ENCODE measurements at regions not wholly inside any gene's neighbourhood (a gene's known extent, or its start where the extent isn't known, plus 50 kb on each side); places are given as distances from the start of the nearest gene placed in this dataset.
A peak's percentile ranks its signal among the peaks of the same experiment; 100 is the strongest.

DNA sequence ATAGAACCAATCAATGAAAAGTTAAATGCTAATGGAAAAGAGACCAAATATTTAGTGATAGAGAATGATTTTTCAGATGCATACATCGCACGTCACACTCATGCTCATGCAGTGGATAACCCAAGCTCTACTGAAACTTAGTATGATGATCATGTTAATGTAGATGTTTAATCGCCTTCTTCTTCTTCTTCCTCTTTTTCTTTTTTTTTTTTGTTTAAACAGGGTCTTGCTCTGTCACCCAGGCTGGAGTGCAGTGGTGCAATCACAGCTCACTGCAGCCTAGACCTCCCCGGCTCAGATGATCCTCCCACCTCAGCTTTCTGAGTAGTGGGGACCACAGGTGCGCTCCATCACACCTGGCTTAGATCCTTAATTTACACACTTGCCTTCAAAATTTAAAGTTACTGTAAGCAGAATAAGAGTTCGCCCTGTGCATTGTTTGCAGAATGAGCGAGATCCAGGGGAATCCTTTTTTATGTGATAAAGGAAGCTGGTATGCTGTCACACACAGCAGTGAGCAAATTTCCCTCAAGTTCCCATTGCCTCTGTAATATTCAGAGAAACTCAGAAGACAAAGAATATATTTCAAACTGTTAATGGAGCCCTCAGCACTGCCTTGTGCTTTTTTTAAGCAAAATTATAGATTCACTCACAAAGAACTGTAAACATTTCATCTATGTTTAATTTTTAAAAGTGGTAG, 194.2 kb upstream of the SGK1 start:
- FAIRE-seq (no peak), DNase-seq (ENCODE audit: low read depth in 1 of 2, low spot score in 1 of 2) (no peak), ATAC-seq (no peak)

DNA sequence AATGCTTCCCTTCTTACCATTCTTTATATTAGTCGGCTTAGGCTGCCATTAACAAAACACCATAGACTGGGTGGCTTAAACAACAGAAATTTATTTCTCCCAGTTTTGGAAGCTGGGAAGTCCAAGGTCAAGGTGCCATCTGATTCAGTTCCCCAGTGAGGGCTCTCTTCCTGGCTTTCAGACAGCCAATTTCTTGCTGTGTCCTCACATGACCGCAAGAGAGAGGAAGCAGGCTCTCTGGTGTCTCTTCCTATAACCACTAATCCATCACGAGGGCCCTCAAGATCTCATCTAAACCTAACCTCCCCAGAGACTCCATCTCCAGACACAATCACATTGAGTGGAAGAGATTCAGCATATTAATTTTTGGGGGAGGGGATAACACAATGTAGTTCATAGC, 193.0 kb upstream of the SGK1 start:
- H3K4me3 ChIP-seq, result no peak overlapping the region
- peaks cover 15% of the 10 kb centered on the region for H3K4me1 ChIP-seq
- WGBS (ENCODE audit: missing lambda C conversion rate), result 87% methylated on average over 3 of the region's 3 CpGs
- no peak for ATAC-seq
- no peak for TF ChIP-seq KDM5A (IDR thresholded peaks at IDR 0.05)
- TF ChIP-seq, protein P1, sequence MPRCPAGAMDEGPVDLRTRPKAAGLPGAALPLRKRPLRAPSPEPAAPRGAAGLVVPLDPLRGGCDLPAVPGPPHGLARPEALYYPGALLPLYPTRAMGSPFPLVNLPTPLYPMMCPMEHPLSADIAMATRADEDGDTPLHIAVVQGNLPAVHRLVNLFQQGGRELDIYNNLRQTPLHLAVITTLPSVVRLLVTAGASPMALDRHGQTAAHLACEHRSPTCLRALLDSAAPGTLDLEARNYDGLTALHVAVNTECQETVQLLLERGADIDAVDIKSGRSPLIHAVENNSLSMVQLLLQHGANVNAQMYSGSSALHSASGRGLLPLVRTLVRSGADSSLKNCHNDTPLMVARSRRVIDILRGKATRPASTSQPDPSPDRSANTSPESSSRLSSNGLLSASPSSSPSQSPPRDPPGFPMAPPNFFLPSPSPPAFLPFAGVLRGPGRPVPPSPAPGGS (IDR thresholded peaks at IDR 0.05), result no peak
- TF ChIP-seq, protein P2, sequence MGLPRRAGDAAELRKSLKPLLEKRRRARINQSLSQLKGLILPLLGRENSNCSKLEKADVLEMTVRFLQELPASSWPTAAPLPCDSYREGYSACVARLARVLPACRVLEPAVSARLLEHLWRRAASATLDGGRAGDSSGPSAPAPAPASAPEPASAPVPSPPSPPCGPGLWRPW (IDR thresholded peaks at IDR 0.05), result no peak
- TF ChIP-seq FOSL2 (IDR thresholded peaks at IDR 0.05), result no peak
- TF ChIP-seq FOSL2 (CRISPR knock-in tag; IDR thresholded peaks at IDR 0.05), result no peak
- no peak for TF ChIP-seq CEBPB (IDR thresholded peaks at IDR 0.05)
- TF ChIP-seq, protein P3, sequence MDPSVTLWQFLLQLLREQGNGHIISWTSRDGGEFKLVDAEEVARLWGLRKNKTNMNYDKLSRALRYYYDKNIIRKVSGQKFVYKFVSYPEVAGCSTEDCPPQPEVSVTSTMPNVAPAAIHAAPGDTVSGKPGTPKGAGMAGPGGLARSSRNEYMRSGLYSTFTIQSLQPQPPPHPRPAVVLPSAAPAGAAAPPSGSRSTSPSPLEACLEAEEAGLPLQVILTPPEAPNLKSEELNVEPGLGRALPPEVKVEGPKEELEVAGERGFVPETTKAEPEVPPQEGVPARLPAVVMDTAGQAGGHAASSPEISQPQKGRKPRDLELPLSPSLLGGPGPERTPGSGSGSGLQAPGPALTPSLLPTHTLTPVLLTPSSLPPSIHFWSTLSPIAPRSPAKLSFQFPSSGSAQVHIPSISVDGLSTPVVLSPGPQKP (IDR thresholded peaks at IDR 0.05; ENCODE audit: low read depth, low read length), result no peak
- H3K4me2 ChIP-seq, result no peak overlapping the region
- CTCF ChIA-PET, result interaction anchor here (1.2 kb wide), 1 partner anchor 130 kb away, joined by 3 read pairs; no protein-coding TSS in a partner anchor
- no peak for FAIRE-seq
- POLR2A ChIA-PET, result no interaction called here
- peak overlapping the region in 1 of 2 experiments; percentile 8; a peak in 2 of 6 replicates for H3K27ac ChIP-seq
- no peaks in the 10 kb centered on the region for H3K9me3 ChIP-seq
- no peak for DNase-seq (ENCODE audit: low read depth in 1 of 2, low spot score in 1 of 2)

More for the DNA sequence above, 194.2 kb upstream of the SGK1 start:
- Histone ChIP-seq H3K9me3 (no peaks in the 10 kb centered on the region), H3K27ac (peak overlapping the region; percentile 42 to 79; a peak in 5 of 6 replicates), H3K4me3 (no peak overlapping the region), H3K4me2 (peak overlapping the region; percentile 13), H3K4me1 (peaks cover 24% of the 10 kb centered on the region)
- CTCF ChIA-PET, result interaction anchor here (0.6 to 1.2 kb wide), 2 partner anchors 118 to 129 kb away, joined by 3 read pairs; no protein-coding TSS in a partner anchor
- TF ChIP-seq POLR2A (IDR thresholded peaks at IDR 0.05; ENCODE audit: low read length) (no peak), ZNF302 (CRISPR knock-in tag; IDR thresholded peaks at IDR 0.05) (no peak), NR3C1 (IDR thresholded peaks at IDR 0.05) (no peak), JUNB (IDR thresholded peaks at IDR 0.05) (no peak), MYC (IDR thresholded peaks at IDR 0.05; ENCODE audit: borderline replicate concordance, low read length) (no peak), CEBPB (IDR thresholded peaks at IDR 0.05) (no peak), RFX5 (IDR thresholded peaks at IDR 0.05) (no peak), CBX8 (IDR thresholded peaks at IDR 0.05) (no peak), JUN (IDR thresholded peaks at IDR 0.05) (no peak), KDM5A (IDR thresholded peaks at IDR 0.05) (no peak), RARB (CRISPR knock-in tag; IDR thresholded peaks at IDR 0.05) (no peak)
- TF ChIP-seq, protein P4, sequence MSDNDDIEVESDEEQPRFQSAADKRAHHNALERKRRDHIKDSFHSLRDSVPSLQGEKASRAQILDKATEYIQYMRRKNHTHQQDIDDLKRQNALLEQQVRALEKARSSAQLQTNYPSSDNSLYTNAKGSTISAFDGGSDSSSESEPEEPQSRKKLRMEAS (IDR thresholded peaks at IDR 0.05), result no peak
- POLR2A ChIA-PET, result no interaction called here
- WGBS (ENCODE audit: missing lambda C conversion rate), result 70% methylated on average over 7 of the region's 7 CpGs

DNA sequence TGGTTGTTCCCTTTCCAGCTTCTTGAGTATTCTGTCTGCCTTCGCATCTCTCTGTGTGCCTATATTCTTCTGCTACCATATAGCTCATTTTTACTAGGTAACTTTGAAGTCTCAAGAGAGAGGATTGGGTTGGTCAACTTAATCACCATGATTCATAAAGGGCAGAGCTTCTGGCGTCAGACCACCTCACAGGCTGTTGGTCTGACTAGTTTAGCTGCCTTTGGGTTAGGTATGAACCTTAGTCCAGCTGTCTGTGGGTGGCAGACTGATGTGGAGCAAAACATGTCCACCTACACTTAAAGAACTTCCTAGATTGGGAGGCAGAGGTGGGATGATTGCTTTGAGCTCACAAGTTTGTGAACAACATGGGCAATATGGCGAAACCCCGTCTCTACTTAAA, 192.2 kb upstream of the SGK1 start:
- H3K9me3 ChIP-seq, result no peaks in the 10 kb centered on the region
- CTCF ChIA-PET, result no interaction called here
- DNase-seq (ENCODE audit: low read depth in 1 of 2, low spot score in 1 of 2), result no peak
- POLR2A ChIA-PET, result no interaction called here
- H3K4me1 ChIP-seq, result peaks cover 15% of the 10 kb centered on the region
- no peak overlapping the region for H3K4me2 ChIP-seq
- FAIRE-seq, result no peak
- no peak for ATAC-seq
- peak overlapping the region in 1 of 2 experiments; percentile 41; a peak in 1 of 6 replicates for H3K27ac ChIP-seq
- TF ChIP-seq RCOR1 (IDR thresholded peaks at IDR 0.05; ENCODE audit: low read depth, low read length), result no peak
- TF ChIP-seq, protein P5, sequence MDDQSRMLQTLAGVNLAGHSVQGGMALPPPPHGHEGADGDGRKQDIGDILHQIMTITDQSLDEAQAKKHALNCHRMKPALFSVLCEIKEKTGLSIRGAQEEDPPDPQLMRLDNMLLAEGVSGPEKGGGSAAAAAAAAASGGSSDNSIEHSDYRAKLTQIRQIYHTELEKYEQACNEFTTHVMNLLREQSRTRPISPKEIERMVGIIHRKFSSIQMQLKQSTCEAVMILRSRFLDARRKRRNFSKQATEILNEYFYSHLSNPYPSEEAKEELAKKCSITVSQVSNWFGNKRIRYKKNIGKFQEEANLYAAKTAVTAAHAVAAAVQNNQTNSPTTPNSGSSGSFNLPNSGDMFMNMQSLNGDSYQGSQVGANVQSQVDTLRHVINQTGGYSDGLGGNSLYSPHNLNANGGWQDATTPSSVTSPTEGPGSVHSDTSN (IDR thresholded peaks at IDR 0.05), result no peak
- WGBS (ENCODE audit: missing lambda C conversion rate), result 89% methylated on average over 4 of the region's 4 CpGs
- H3K4me3 ChIP-seq, result no peak overlapping the region
